Mesothelial cell of epicardium (in vitro differentiated cells): ENCODE measurements at regions not wholly inside any gene's neighbourhood (a gene's known extent, or its start where the extent isn't known, plus 50 kb on each side); places are given as distances from the start of the nearest gene placed in this dataset.
A peak's percentile ranks its signal among the peaks of the same experiment; 100 is the strongest.
"Not testable (repeated sequence)": the region's sequence is repeated elsewhere in the genome, so short reads cannot be mapped to it uniquely, and the experiment has no call there.

Experiments used
- DNase-seq, 2 experiments: peaks; one replicate each; pipeline ENCODE4 v3.0.0; 2021; ENCODE audit warnings: low spot score in 2 of 2; ENCODE audit not compliant: unreplicated experiment in 2 of 2
- H3K27ac Mint-ChIP-seq: 2 replicates; pipeline ENCODE4 v1.8.0; 2021; ENCODE audit warnings: mixed read lengths
- H3K27me3 Mint-ChIP-seq: 2 replicates; pipeline ENCODE4 v1.8.0; 2021; ENCODE audit warnings: low read depth, mixed read lengths
- H3K36me3 Mint-ChIP-seq: 2 replicates; pipeline ENCODE4 v1.8.0; 2021; ENCODE audit warnings: mixed read lengths
- H3K4me1 Mint-ChIP-seq: 2 replicates; pipeline ENCODE4 v1.8.0; 2021; ENCODE audit warnings: mixed read lengths
- H3K4me3 Mint-ChIP-seq: 2 replicates; pipeline ENCODE4 v1.8.0; 2021; ENCODE audit warnings: mild to moderate bottlenecking, moderate library complexity, mixed read lengths
- H3K9me3 Mint-ChIP-seq: 2 replicates; pipeline ENCODE4 v1.8.0; 2021; ENCODE audit warnings: mixed read lengths

DNA sequence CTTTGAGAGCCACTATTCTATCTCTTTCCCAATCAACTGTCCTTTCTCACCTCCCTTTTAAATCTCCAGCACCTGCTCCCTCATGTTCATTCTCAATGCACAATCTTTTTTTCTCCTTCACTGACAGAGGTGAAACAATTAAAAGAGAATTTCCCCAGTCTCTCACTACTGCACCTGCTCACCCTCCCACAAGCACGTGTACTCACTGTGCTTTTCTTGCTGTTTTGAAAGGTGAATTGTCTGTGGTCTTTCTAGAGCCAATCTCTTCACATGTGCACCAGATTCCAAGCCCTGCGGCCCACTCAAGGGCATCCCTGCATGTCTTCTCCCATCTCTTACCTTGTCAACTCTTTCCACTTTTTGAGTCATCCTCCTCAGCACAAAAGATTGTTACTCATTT is 95.8 kb downstream of the SPDYE17 start:
- not testable (repeated sequence) for H3K27me3 Mint-ChIP-seq, H3K27ac Mint-ChIP-seq, H3K36me3 Mint-ChIP-seq, H3K4me1 Mint-ChIP-seq, DNase-seq, H3K9me3 Mint-ChIP-seq, H3K4me3 Mint-ChIP-seq

DNA sequence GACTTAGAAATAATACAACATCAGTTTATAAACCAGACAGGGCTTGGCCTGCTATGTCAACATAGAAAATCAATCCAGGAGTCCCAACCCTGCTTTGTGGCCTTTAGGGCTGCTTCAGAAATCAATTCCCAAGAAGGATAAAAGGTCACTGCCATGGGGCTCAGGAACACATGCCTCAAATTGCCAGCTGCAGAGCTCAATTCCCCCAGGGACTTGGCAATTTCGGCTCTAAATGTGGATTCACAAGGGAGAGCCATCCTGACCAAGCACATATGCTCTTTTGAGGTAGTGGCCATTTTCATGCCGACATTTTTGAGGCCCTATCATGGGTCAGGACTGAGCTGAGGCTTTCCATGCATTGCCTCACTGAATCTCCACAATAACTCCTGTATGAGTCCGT is 97.5 kb downstream of the SPDYE17 start:
- not testable (repeated sequence) for H3K9me3 Mint-ChIP-seq, H3K27ac Mint-ChIP-seq, DNase-seq, H3K36me3 Mint-ChIP-seq, H3K4me1 Mint-ChIP-seq, H3K4me3 Mint-ChIP-seq, H3K27me3 Mint-ChIP-seq

DNA sequence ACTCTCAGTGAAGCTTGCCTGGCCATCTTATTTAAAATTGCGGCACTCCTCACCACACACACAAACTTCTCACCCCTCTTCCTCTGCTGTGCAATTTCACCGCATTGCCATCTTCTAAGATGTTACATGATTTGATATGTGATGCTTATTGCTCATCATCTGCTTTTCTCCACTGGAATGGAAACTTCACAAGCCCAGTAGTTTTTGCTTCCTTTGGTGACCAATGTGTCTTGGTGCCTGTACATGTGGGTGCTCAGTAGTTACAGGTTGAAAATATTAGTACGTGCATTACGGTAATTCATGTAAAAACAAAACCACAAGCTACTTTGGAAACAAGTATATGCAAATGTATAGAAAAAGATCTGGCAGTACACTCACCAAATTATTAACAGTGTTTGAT is 99.2 kb downstream of the SPDYE17 start:
- H3K36me3 Mint-ChIP-seq, H3K4me1 Mint-ChIP-seq, H3K27me3 Mint-ChIP-seq, DNase-seq, H3K9me3 Mint-ChIP-seq, H3K4me3 Mint-ChIP-seq, H3K27ac Mint-ChIP-seq: not testable (repeated sequence)

DNA sequence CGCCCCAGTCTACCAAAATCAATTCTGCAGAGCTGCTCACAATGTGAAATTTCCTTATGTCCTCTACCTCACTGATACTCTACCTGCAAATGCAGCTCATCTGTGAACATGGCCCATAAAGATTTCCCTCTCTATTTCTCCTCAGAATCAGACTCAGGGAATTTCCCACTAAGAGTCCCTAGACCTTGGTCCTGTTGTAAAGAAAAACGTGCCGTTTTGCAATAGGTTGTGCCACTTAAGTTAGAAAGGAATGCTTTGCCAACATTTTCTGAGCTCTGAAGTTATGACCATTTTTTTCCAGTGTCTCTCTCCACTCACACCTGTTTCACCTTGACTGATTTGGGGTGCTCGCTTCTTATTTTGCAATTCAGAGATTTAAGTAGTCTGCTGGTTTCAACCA is 100.7 kb downstream of the SPDYE17 start:
- H3K27ac Mint-ChIP-seq, H3K36me3 Mint-ChIP-seq, H3K4me3 Mint-ChIP-seq, H3K4me1 Mint-ChIP-seq, DNase-seq, H3K27me3 Mint-ChIP-seq, H3K9me3 Mint-ChIP-seq: not testable (repeated sequence)

DNA sequence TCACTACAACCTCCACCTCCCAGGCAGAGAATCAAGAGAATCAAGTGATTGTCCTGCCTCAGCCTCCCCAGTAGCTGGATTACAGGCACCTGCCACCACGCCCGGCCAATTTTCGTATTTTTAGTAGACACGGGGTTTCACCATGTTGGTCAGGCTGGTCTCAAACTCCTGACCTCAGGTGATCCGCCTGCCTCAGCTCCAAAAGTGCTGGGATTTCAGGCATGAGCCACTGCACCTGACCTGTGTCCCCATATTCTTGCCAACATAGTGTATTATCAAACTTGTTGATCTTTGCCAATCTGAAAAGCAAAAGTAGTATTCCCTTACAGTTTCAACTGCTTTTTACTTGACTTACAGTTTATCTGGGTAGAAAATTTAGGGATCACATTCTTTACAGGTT is 101.7 kb downstream of the SPDYE17 start:
- H3K4me3 Mint-ChIP-seq, H3K27me3 Mint-ChIP-seq: not testable (repeated sequence)

DNA sequence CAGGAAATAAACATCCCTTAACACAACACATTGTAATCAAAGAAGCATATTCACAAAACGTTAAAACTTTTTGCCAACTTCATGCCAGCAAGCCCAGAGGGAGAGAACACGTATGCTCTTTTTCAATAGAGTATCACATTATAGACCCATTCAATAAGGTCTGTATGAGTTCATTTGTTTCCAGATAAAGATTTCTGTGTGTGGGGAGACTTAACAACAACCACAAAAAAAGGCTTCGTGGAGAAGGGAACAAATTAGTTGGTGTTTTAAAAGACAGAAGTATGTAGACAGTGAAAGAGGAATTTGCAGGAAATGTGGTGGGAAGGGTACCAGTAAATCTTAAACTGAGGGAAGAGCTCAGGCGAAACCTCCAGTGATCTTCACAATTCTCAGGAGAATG is 103.4 kb downstream of the SPDYE17 start:
- not testable (repeated sequence) for H3K4me1 Mint-ChIP-seq, H3K9me3 Mint-ChIP-seq, H3K36me3 Mint-ChIP-seq, H3K27me3 Mint-ChIP-seq, DNase-seq, H3K4me3 Mint-ChIP-seq, H3K27ac Mint-ChIP-seq

More for the DNA sequence above, 101.7 kb downstream of the SPDYE17 start:
- not testable (repeated sequence) for H3K4me1 Mint-ChIP-seq, H3K27ac Mint-ChIP-seq, H3K36me3 Mint-ChIP-seq, DNase-seq, H3K9me3 Mint-ChIP-seq

DNA sequence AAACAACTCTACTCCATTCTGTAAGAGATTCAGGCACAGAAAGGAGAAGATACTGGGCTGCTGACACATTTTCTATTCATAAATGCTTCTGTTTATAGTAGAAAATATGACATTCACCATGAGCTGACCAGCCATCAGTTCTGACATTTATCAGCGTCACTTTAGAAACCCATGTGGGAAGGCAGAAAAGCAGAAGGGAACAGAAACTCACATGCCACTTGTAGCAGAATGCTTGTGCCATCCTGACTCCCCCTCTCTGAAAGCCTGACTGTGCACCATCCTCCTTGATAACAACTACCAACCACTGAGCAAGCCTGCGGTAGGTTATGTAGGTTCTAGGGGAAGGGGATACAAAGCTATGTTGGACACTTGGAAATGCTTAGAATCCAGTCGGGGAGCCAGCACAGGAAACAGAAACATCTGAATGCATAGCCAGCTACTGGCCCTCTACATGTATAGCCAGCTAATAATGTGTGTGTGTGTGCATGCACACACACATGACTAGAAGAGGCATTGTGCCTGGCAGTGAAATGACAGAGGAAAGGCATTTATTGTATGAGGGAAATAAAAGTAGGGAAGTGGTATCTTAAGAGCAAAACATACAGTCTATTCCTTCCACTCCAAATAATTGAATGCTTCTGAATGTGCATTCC is 104.3 kb downstream of the SPDYE17 start:
- not testable (repeated sequence) for H3K9me3 Mint-ChIP-seq, H3K4me3 Mint-ChIP-seq, H3K27me3 Mint-ChIP-seq, H3K36me3 Mint-ChIP-seq, H3K27ac Mint-ChIP-seq, DNase-seq, H3K4me1 Mint-ChIP-seq

DNA sequence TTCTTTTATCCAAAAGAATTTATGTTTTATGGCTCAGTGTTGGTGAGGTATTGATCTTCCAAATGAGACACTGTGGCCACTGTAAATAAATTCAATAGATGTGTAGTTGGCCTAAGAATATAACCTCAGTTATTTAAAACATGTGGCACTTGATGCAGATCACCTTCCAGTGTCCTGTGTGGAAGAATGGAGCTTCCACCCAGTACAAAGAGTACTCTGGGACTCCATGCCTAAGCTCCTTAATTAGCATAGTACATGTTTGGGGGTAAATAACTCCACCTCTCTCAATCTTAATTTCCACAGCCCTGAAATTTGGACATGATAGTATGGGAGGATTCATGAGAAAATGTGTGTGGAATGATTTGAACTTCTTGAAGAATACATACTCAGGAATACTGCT is 105.7 kb downstream of the SPDYE17 start:
- not testable (repeated sequence) for H3K36me3 Mint-ChIP-seq, H3K9me3 Mint-ChIP-seq, DNase-seq, H3K4me1 Mint-ChIP-seq, H3K4me3 Mint-ChIP-seq, H3K27me3 Mint-ChIP-seq, H3K27ac Mint-ChIP-seq

DNA sequence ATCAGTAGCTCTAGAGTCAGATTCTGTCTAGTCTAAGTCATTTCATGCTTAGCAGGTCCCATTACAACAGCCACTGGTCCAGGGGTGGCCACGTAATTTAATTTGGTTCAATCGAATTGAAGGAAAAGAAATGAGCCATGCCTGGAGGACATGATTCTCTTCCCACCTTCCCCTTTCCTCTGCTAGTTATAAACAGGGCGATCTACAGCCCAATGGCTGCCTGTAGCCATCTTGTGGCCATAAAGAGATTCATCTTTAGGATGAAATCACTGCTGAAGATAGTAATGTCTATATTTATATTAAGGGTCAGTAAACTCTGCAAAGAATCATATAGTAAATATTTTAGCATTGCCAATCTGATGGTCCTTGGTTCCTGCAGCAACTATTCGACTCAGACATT is 107.4 kb downstream of the SPDYE17 start:
- H3K9me3 Mint-ChIP-seq, H3K27me3 Mint-ChIP-seq, DNase-seq, H3K36me3 Mint-ChIP-seq, H3K4me3 Mint-ChIP-seq, H3K4me1 Mint-ChIP-seq, H3K27ac Mint-ChIP-seq: not testable (repeated sequence)

DNA sequence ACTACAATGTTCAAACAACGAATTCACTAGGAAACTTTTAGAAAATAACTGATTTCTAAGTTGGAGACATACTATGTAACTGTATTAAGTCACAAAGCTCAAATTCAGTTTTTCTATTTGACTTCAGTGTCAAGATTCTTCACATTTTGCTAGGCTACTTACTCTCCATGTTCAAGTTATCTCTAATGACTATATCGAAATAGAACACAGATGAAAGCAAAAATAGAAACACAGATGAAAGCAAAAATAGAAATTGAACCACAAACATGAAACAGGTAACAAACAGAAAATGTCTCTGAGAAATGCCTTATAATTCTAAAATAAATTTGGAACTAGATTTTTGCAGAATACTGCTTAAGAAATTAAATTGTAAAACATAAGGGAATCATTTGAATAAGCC is 113.5 kb downstream of the SPDYE17 start:
- not testable (repeated sequence) for H3K9me3 Mint-ChIP-seq, H3K36me3 Mint-ChIP-seq, H3K4me3 Mint-ChIP-seq, H3K27me3 Mint-ChIP-seq, DNase-seq, H3K27ac Mint-ChIP-seq
- peaks cover 15% of the 10 kb centered on the region for H3K4me1 Mint-ChIP-seq

DNA sequence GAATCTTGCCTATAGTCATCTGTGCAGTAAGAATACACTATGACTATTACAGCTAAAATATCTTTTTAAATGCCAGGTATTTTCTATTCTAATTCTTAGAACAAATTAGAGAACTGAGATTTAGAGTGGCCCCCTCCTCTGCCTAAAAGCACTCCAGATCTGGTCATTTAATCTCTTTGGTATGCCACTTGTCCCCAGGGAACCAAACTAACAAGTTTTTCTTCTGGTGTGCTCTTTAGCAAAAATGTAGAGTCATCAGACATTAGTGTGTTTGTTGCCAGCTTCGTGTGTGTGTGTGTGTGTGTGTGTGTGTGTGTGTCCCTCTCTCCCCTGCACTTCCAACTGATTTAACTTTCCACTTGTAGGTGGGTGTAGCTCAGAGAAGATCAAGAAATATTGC is 117.8 kb downstream of the SPDYE17 start:
- not testable (repeated sequence) for H3K9me3 Mint-ChIP-seq, DNase-seq, H3K27me3 Mint-ChIP-seq, H3K36me3 Mint-ChIP-seq, H3K4me3 Mint-ChIP-seq
- peaks cover 35% of the 10 kb centered on the region for H3K4me1 Mint-ChIP-seq
- H3K27ac Mint-ChIP-seq = peak overlapping the region; percentile 81

DNA sequence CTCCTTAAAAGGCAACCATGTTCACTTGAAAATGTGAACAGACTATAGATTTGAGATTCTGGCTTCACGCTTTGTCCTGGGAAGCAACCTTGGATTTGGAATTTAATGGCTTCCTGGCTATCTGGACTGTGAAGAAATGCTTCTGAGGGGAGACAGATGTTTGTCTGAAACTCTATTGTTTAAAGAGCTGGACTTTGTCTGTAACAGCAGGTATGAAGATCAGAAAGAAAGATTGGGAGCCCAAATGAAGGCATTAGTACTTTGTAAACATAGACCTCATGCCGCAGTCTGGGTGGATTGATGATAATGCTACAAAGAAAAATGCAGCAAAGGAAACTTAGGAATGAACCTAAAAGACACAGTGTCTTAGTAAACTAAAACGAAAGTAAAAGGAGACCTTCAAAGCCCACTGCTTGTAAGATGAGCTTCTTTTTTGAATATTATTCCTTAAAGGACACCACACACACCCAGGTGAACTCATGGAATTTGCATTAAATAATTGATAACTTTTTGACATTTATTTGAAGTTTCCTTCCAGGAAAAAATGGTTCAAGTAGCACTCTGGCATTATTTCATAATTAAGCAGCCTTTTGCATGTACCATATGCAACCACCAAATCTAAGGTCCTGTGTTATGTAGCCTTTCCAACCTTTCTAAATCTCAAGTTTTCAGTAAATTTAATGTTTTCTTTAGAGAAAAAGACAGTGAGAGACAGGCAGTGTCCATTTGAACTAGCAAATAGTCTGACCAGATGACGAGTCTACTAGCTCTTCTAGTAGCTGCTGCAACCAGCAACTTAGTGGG is 119.9 kb downstream of the SPDYE17 start:
- not testable (repeated sequence) for H3K36me3 Mint-ChIP-seq, H3K27me3 Mint-ChIP-seq, DNase-seq, H3K9me3 Mint-ChIP-seq
- Mint-ChIP-seq H3K4me3 (peak overlapping the region; percentile 51), H3K27ac (peak overlapping the region; percentile 97), H3K4me1 (peaks cover 33% of the 10 kb centered on the region)

DNA sequence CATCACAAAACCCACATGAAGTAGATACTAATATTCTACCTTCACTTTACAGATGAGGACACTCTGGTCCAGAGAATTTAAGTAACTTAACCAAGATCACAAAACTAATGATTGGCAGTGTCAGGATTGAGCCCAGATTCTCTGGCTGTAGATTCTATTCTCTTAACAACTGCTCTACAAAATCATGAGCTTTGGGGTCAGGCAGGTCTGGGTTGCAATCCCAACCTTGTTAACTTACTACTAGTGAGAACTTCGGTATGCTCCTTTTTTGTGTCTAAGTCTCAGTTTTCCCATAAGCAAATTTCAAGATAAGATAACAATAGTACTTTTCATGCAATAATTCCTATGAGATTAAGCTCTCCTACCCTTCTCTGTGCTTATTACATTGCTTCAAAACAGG is 127.5 kb downstream of the SPDYE17 start:
- not testable (repeated sequence) for H3K36me3 Mint-ChIP-seq, H3K9me3 Mint-ChIP-seq, H3K4me3 Mint-ChIP-seq, H3K4me1 Mint-ChIP-seq, H3K27me3 Mint-ChIP-seq, DNase-seq, H3K27ac Mint-ChIP-seq

DNA sequence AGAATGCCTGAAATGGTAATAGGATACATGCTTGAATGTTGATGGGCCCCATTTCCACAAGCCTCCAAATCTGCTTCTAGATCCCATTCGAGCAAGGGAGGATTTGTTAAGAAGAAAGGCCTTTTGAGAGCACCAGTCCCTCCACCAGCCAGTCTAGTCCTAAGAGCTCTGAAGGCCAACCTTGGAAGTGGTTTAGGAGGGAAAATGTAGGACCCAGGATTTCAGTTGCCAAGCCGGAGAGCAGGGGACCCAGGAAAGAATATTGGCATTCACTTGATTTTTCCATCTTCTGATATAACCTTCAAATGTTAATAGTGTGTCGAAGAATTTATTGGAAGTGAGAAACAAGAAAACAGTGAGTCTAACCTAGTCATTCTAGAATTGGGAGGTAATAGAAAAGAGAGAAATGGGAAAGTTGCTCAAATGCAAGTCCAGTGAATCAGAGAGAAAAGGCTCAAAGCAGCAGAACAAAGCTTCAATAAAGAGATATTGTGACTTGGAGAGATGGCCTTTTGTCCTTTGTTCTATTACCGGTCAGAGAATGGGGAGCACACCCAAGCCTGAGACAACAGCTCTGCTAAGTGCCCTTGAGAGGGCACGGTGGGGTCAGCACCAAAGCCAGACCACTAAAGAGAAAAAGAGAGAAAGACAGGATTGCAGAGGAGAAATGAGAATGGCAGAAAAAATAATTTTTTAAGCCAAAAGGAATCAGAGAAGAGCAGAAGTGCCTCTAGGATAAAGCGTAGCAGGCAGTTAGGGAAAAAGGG is 130.0 kb downstream of the SPDYE17 start:
- not testable (repeated sequence) for DNase-seq, H3K4me3 Mint-ChIP-seq, H3K36me3 Mint-ChIP-seq, H3K27ac Mint-ChIP-seq, H3K27me3 Mint-ChIP-seq, H3K9me3 Mint-ChIP-seq
- peaks cover 15% of the 10 kb centered on the region for H3K4me1 Mint-ChIP-seq
